Thymus (tissue), 11 donors: ENCODE measurements at regions not wholly inside any gene's neighbourhood (a gene's known extent, or its start where the extent isn't known, plus 50 kb on each side); places are given as distances from the start of the nearest gene placed in this dataset.
"Not testable (repeated sequence)": the region's sequence is repeated elsewhere in the genome, so short reads cannot be mapped to it uniquely, and the experiment has no call there.

Experiments used
- DNase-seq, 9 donors: peaks; one replicate each; pipeline ENCODE4 v3.0.0-alpha.2; 2013; ENCODE audit warnings: low spot score in 9 of 9, low read depth in 6 of 9, missing footprints in 1 of 9
- H3K27ac ChIP-seq, 2 donors: one replicate each; pipeline ENCODE4 v1.5.1; 2013; ENCODE audit warnings: control low read depth in 1 of 2, low read depth in 1 of 2, low read length in 1 of 2, mild to moderate bottlenecking in 1 of 2, moderate library complexity in 1 of 2
- H3K27me3 ChIP-seq, 2 donors: one replicate each; pipeline ENCODE4 v1.5.1; 2013; ENCODE audit warnings: low read length in 1 of 2; ENCODE audit not compliant: control insufficient read depth in 2 of 2, insufficient read depth in 1 of 2
- H3K36me3 ChIP-seq, 2 donors: one replicate each; pipeline ENCODE4 v1.5.1; 2013; ENCODE audit warnings: low read length in 1 of 2, mild to moderate bottlenecking in 1 of 2, moderate library complexity in 1 of 2; ENCODE audit not compliant: control insufficient read depth in 2 of 2, insufficient read depth in 2 of 2
- H3K4me1 ChIP-seq, 2 donors: one replicate each; pipeline ENCODE4 v1.5.1; 2013; ENCODE audit warnings: low read length in 2 of 2; ENCODE audit not compliant: control insufficient read depth in 2 of 2, insufficient read depth in 2 of 2
- H3K4me3 ChIP-seq, 2 donors: one replicate each; pipeline ENCODE4 v1.5.1; 2013; ENCODE audit warnings: low read length in 2 of 2, control low read depth in 1 of 2, mild to moderate bottlenecking in 1 of 2
- H3K9me3 ChIP-seq, 2 donors: one replicate each; pipeline ENCODE4 v1.5.1; 2013; ENCODE audit warnings: low read length in 1 of 2, mild to moderate bottlenecking in 1 of 2; ENCODE audit not compliant: control insufficient read depth in 2 of 2, insufficient read depth in 1 of 2
- WGBS: extraction: QIAGEN DNeasy Blood & Tissue Kit; methylation state at CpG from one replicate; pipeline ENCODE4 v1.1.7; 2013; 5-methylcytosine and 5-hydroxymethylcytosine counted together
- donor health status: healthy.

DNA sequence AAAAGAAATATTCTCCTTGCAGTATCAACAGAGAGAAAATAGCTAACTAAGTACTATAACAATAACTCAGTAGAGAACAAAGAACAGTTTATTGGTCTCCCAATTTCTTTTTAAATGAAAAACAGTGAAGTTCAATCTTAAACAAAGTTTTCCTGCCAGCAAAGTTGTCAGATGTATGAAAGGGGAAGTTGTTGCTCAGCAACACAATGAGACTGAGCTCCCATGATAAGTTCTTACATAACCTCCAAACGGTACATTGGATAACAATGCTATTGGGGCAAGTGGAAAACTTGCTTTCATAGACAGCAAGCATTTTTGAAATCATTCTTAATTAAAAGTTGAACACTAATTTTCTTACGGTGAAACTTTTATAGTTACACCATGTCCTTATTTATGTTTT lies 94.9 kb downstream of the ALG10B start:
- no peaks in the 10 kb centered on the region for H3K4me1 ChIP-seq
- no peak for DNase-seq
- no peak overlapping the region for H3K27ac ChIP-seq
- no peaks in the 10 kb centered on the region for H3K36me3 ChIP-seq
- no peaks in the 10 kb centered on the region for H3K9me3 ChIP-seq
- WGBS, result 8% methylated on average over 2 of the region's 2 CpGs
- H3K27me3 ChIP-seq, result no peaks in the 10 kb centered on the region
- H3K4me3 ChIP-seq, result no peak overlapping the region

DNA sequence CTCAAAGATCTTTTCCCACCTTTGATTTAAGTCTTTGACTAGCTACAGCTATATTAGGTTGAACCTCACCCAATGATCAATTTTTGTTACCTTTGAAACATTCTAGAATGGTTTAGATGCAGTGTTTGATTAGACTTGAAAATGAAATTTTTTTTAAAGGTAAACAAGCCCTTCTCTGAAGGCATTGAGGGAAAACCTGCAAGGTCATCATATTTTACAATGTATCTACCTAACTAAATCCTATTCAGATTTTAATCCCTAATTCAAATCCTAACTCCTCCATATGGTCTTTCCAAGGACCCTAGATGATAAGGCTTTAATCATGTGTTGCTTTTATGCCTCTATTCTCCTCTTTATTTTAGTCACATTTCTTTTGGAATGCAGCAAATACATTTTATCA lies 95.4 kb downstream of the ALG10B start:
- H3K9me3 ChIP-seq, result no peaks in the 10 kb centered on the region
- no peaks in the 10 kb centered on the region for H3K36me3 ChIP-seq
- no peaks in the 10 kb centered on the region for H3K4me1 ChIP-seq
- no peak overlapping the region for H3K27ac ChIP-seq
- no peak overlapping the region for H3K4me3 ChIP-seq
- no peaks in the 10 kb centered on the region for H3K27me3 ChIP-seq
- DNase-seq, result no peak

DNA sequence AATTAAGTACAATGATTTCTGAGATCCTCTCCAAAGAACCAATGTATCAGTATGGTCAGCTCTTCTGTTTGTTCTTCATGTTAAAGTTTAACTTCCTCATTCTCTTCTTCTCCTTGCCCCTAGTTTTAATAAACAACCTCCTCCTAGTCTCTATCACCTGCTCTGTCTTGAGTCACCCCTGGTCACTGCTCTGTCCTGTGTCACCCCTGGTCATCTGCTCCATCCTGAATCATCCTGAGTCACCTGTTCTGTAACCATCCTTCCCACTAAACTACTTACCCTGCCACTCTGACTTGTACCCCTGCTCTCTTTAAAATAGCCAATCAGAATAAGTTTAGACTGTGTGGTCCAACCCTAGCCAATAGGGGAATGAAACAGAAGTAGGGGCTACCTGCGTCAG lies 100.5 kb downstream of the ALG10B start:
- 94% methylated on average over 1 of the region's 1 CpG for WGBS
- Histone ChIP-seq H3K27ac (no peak overlapping the region), H3K27me3 (no peaks in the 10 kb centered on the region), H3K4me3 (no peak overlapping the region), H3K36me3 (no peaks in the 10 kb centered on the region), H3K4me1 (no peaks in the 10 kb centered on the region), H3K9me3 (peaks cover 0 to 3% of the 10 kb centered on the region in 2 donors)
- no peak for DNase-seq

DNA sequence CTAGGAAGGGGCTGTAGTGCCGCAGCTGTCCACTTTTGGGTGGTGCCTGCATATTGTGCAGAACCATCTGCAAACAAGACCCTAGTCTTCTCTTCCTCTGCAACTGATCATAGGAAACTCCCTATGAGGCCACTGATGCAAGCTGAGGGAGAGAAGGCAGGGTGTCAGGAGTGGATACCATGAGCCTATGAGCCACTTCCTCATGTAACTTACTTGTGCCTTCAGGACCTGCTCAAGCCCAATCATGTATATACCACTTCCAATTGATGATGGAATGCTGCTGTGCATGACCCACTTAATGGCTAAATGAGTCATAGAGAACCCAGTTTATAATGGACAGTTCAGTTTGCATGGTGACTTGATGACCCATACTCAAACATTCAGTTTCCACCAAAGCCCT lies 107.9 kb downstream of the ALG10B start:
- Histone ChIP-seq H3K4me3 (no peak overlapping the region), H3K27ac (no peak overlapping the region), H3K27me3 (no peaks in the 10 kb centered on the region), H3K4me1 (no peaks in the 10 kb centered on the region), H3K36me3 (no peaks in the 10 kb centered on the region), H3K9me3 (peaks cover 0 to 1% of the 10 kb centered on the region in 2 donors)
- DNase-seq, result no peak
- WGBS, result 100% methylated on average over 1 of the region's 1 CpG

DNA sequence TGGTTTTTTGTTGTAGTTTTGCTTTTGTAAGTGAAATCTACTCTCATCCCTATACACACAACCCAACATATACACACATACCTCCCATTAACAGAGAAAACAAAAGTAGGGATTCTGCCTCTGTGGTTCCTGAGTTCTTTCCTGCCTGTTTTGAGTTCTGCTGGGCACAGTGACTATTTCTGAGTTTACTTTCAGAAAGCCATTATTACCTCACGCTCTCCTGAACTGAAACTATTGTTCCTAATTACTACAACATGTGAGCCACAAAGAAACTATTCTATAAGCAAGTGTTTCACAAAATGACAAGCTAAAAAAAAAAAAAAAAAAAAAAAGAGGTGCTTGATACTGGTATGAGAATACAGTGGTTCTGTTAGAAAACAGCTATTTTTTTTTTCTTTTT lies 110.9 kb downstream of the ALG10B start:
- Histone ChIP-seq H3K4me1 (no peaks in the 10 kb centered on the region), H3K9me3 (peaks cover 0 to 1% of the 10 kb centered on the region in 2 donors), H3K27me3 (no peaks in the 10 kb centered on the region), H3K27ac (no peak overlapping the region), H3K4me3 (no peak overlapping the region), H3K36me3 (no peaks in the 10 kb centered on the region)
- WGBS, result 77% methylated on average over 1 of the region's 1 CpG
- DNase-seq, result no peak

DNA sequence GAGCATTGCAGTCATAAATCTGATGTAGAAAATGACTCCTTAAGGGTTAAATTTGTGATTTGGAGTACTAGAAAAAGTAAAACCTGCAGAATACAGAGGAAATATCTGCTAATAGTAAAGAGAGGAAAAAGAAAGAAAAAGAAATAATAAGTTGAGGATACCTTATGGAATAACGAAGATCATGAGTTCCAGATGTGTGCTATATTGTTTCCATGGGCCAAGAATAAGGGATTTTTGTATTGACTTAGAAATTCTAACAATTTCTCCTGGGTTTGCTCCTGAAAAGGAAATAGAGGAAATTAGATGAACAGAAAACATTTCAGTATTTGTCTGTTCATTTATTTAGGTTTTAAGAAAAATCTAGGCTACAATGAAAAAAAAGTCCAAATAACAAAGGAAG lies 115.3 kb downstream of the ALG10B start:
- Histone ChIP-seq H3K9me3 (peaks cover 0 to 4% of the 10 kb centered on the region in 2 donors), H3K27ac (no peak overlapping the region), H3K4me3 (no peak overlapping the region), H3K4me1 (no peaks in the 10 kb centered on the region), H3K27me3 (no peaks in the 10 kb centered on the region), H3K36me3 (no peaks in the 10 kb centered on the region)
- WGBS, result 76% methylated on average over 1 of the region's 1 CpG
- DNase-seq, result no peak

DNA sequence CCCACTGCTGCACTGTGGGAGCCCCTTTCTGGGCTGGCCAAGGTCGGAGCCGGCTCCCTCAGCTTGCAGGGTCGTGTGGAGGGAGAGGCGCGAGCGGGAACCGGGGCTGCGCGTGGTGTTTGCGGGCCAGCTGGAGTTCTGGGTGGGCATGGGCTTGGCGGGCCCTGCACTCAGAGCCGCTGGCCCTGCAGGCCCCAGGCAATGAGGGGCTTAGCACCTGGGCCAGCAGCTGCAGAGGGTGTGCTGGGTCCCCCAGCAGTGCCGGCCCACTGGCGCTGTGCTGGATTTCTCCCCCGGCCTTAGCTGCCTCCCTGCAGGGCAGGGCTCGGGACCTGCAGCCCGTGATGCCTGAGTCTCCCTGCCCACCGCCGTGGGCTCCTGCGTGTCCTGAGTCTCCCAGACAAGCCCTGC lies 125.3 kb downstream of the ALG10B start:
- not testable (repeated sequence) for H3K27ac ChIP-seq, H3K4me3 ChIP-seq, H3K36me3 ChIP-seq, H3K4me1 ChIP-seq, H3K27me3 ChIP-seq, DNase-seq
- WGBS, result 96% methylated on average over 20 of the region's 20 CpGs
- H3K9me3 ChIP-seq, result peaks cover 0 to 12% of the 10 kb centered on the region in 2 donors

DNA sequence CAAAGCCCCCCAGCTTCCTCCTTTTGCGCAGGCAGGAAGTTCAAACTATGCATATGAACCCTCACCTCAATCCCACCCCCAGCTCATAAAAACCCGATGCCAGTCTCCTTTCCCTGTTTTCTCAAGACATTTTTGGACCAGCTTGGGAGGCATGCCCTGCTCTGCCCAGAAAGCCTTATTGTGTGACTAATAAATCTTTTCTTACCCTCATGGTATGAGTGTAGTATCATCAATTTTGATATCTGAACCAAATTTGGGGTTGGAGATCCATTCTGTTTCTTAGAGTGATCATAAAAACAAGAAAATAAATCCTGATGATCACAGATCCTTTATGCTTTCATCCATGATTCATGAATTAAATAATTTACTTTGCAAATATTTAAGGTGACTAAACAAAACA lies 128.5 kb downstream of the ALG10B start:
- Histone ChIP-seq H3K27ac (no peak overlapping the region), H3K27me3 (no peaks in the 10 kb centered on the region), H3K36me3 (no peaks in the 10 kb centered on the region), H3K9me3 (peaks cover 0 to 7% of the 10 kb centered on the region in 2 donors), H3K4me1 (no peaks in the 10 kb centered on the region), H3K4me3 (no peak overlapping the region)
- DNase-seq, result no peak
- WGBS, result 86% methylated on average over 2 of the region's 2 CpGs

DNA sequence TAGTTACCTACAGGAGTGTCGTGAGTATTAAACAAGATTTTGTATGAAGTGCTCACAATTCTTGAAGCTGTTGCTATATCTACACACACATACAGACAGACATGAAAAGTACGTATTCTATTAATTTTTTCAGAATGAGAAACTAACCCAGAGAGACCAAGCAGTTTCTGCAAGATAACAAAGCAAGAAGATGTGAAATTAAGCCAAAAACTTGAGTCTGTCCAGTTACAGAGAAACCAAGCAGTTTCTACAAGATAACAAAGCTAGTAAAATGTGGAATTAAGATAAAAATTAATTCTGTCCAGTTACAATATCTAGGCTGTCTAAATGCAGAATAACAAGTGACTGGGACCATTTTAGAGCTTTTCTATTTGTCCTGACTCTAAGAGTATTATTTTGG lies 132.4 kb downstream of the ALG10B start:
- DNase-seq, result no peak
- 91% methylated on average over 2 of the region's 2 CpGs for WGBS

DNA sequence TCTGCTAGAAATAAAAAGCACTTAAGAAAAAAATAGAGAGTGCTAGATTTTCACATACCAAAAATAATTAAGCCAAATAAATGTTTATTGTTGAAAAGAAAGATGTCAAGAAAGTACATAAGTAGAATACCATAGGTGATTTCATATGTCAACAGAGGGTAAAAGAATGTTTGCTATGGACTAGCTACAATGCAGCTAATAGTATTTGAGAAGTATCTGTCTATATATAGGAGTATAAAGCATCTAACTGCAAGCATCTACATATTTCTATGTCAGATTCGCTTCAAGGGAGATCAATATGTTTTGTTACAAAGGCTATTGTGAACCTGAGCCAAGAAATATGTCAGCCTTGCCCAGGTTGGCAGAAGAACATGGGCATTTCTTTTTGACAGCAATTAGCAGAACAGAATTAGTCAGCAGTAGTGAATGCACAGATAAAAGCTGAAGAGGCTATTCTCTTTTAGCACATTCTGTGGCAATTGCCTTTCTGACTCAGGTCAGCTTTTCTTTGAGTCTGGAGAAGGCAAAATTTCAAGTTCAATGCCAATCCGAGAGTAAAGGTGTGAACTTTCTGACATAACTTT lies 140.1 kb downstream of the ALG10B start:
- H3K27me3 ChIP-seq, result no peaks in the 10 kb centered on the region

More for the DNA sequence above, 132.4 kb downstream of the ALG10B start:
- Histone ChIP-seq H3K9me3 (no peaks in the 10 kb centered on the region), H3K36me3 (no peaks in the 10 kb centered on the region), H3K27me3 (no peaks in the 10 kb centered on the region), H3K27ac (no peak overlapping the region), H3K4me1 (no peaks in the 10 kb centered on the region), H3K4me3 (no peak overlapping the region)

More for the DNA sequence above, 140.1 kb downstream of the ALG10B start:
- H3K4me1 ChIP-seq, result no peaks in the 10 kb centered on the region
- no peak overlapping the region for H3K4me3 ChIP-seq
- no peaks in the 10 kb centered on the region for H3K9me3 ChIP-seq
- DNase-seq, result no peak
- H3K36me3 ChIP-seq, result no peaks in the 10 kb centered on the region
- 87% methylated on average over 2 of the region's 2 CpGs for WGBS
- no peak overlapping the region for H3K27ac ChIP-seq
